A549 (cell line): ENCODE measurements at regions not wholly inside any gene's neighbourhood (a gene's known extent, or its start where the extent isn't known, plus 50 kb on each side); places are given as distances from the start of the nearest gene placed in this dataset.

ENCODE experiments used
- ATAC-seq, 2 experiments: fragments of 200-7000 bp in 1 of 2; fragments of >200 bp in 1 of 2; cut with Nextera tagmentation in 1 of 2; cut with Tn5 transposase in 1 of 2; 3 replicates each; pipeline versions ENCODE4 v1.8.0 to v1.9.1; 2018 to 2020; ENCODE audit warnings: mild to moderate bottlenecking in 1 of 2, moderate library complexity in 1 of 2
- CTCF ChIA-PET: fragments of 300-600 bp; sonication (Branson Sonifier 250); formaldehyde crosslinking; extraction: SDS; loops from one replicate; lab custom pipeline; 2021; ENCODE audit warnings: antibody characterized with exemption, inconsistent platforms; lab: Yijun Ruan, JAX
- POLR2A ChIA-PET: fragments of 350-600 bp; formaldehyde crosslinking; extraction: SDS; loops from one replicate; lab custom pipeline; 2021; ENCODE audit warnings: antibody characterized with exemption, inconsistent platforms; lab: Yijun Ruan, JAX
- DNase-seq, 2 experiments: peaks; one replicate each; pipeline versions ENCODE4 v3.0.0 to v3.0.0-alpha.2; 2011 to 2016; ENCODE audit warnings: low read depth in 1 of 2, low spot score in 1 of 2
- FAIRE-seq: peaks from 2 replicates; lab custom pipeline; 2011; peaks lifted over from hg19 to GRCh38; lab: Jason Lieb, UNC
- H3K27ac ChIP-seq, 2 experiments: fragments of >200 bp; sonication (Bioruptor Twin); formaldehyde crosslinking; 3 replicates each; pipeline ENCODE4 v1.5.1; 2016 to 2017
- H3K4me1 ChIP-seq: fragments of >200 bp; sonication (Bioruptor Twin); formaldehyde crosslinking; 3 replicates; pipeline ENCODE4 v1.6.1; 2016
- H3K4me2 ChIP-seq: fragments of >200 bp; sonication (Bioruptor Twin); formaldehyde crosslinking; 3 replicates; pipeline ENCODE4 v1.6.1; 2016
- H3K4me3 ChIP-seq: fragments of >200 bp; sonication (Bioruptor Twin); formaldehyde crosslinking; 3 replicates; pipeline ENCODE4 v1.5.1; 2016
- H3K9me3 ChIP-seq: fragments of >200 bp; sonication (Bioruptor Twin); formaldehyde crosslinking; 3 replicates; pipeline ENCODE4 v1.6.1; 2016
- ATOH8 ChIP-seq: fragments of 250-450 bp; sonication (Bioruptor Pico); IDR thresholded peaks from 2 replicates; pipeline ENCODE4 v1.5.0; 2020; ENCODE audit warnings: low read depth, mild to moderate bottlenecking, moderate library complexity
- BHLHE40 ChIP-seq: IDR thresholded peaks from 2 replicates; pipeline ENCODE4 v1.6.1; 2012; ENCODE audit warnings: low read depth, low read length, inconsistent platforms
- CBX2 ChIP-seq: fragments of 200-600 bp; sonication (generic); IDR thresholded peaks from 2 replicates; pipeline ENCODE4 v1.6.1; 2016; ENCODE audit warnings: low read depth, mild to moderate bottlenecking, borderline replicate concordance
- CBX8 ChIP-seq: fragments of 200-600 bp; sonication (generic); IDR thresholded peaks from 2 replicates; pipeline ENCODE4 v1.6.1; 2016
- CHD4 ChIP-seq: fragments of 200-600 bp; sonication (generic); IDR thresholded peaks from 2 replicates; pipeline ENCODE4 v1.6.1; 2016; ENCODE audit warnings: antibody characterized with exemption, mild to moderate bottlenecking, borderline replicate concordance
- ESRRA ChIP-seq: fragments of 150-350 bp; IDR thresholded peaks from 2 replicates; pipeline ENCODE4 v1.6.1; 2014; ENCODE audit warnings: mild to moderate bottlenecking, low read length, borderline replicate concordance
- FOSB ChIP-seq: fragments of 250-450 bp; sonication (Bioruptor Pico); IDR thresholded peaks from 2 replicates; pipeline ENCODE4 v1.5.0; 2020; ENCODE audit warnings: mild to moderate bottlenecking, moderate library complexity
- FOSL2 ChIP-seq, 2 experiments: fragments of 450-650 bp in 1 of 2; fragments of >200 bp in 1 of 2; sonication (Bioruptor Twin) in 1 of 2; formaldehyde crosslinking; IDR thresholded peaks; 2 replicates each; pipeline versions ENCODE4 v1.5.0 to v1.6.1; 2016 to 2020; ENCODE audit warnings: mild to moderate bottlenecking in 1 of 2, moderate library complexity in 1 of 2
- GATA3 ChIP-seq: IDR thresholded peaks from 2 replicates; pipeline ENCODE4 v1.6.1; 2012; ENCODE audit warnings: borderline replicate concordance
- HES2 ChIP-seq: fragments of >200 bp; sonication (Bioruptor Twin); formaldehyde crosslinking; IDR thresholded peaks from 2 replicates; pipeline ENCODE4 v1.6.1; 2016
- HMGXB4 ChIP-seq: fragments of 250-450 bp; sonication (Bioruptor Pico); IDR thresholded peaks from 2 replicates; pipeline ENCODE4 v1.5.0; 2021; ENCODE audit warnings: mild to moderate bottlenecking, moderate library complexity, borderline replicate concordance
- HOXA7 ChIP-seq: fragments of 250-450 bp; sonication (Bioruptor Pico); IDR thresholded peaks from 2 replicates; pipeline ENCODE4 v1.5.0; 2020; ENCODE audit warnings: mild to moderate bottlenecking, moderate library complexity
- HOXB5 ChIP-seq: fragments of 250-450 bp; sonication (Bioruptor Pico); IDR thresholded peaks from 2 replicates; pipeline ENCODE4 v1.5.0; 2020; ENCODE audit warnings: mild to moderate bottlenecking, moderate library complexity
- JUN ChIP-seq, 2 experiments: fragments of >200 bp; sonication (Bioruptor Twin); formaldehyde crosslinking; IDR thresholded peaks; 2 replicates in 1 of 2; 3 replicates in 1 of 2; pipeline ENCODE4 v1.6.1; 2016 to 2017
- MAFK ChIP-seq: fragments of 450-650 bp; IDR thresholded peaks from 2 replicates; pipeline ENCODE4 v1.6.1; 2014; ENCODE audit not compliant: partially characterized antibody
- NPAS2 ChIP-seq: fragments of 250-450 bp; sonication (Bioruptor Pico); IDR thresholded peaks from 2 replicates; pipeline ENCODE4 v1.8.0; 2022; ENCODE audit warnings: mild to moderate bottlenecking, moderate library complexity, borderline replicate concordance
- POLR2A ChIP-seq: IDR thresholded peaks from 2 replicates; pipeline ENCODE4 v1.6.1; 2012; ENCODE audit warnings: mild to moderate bottlenecking, low read length
- RARB ChIP-seq: fragments of 250-450 bp; sonication (Bioruptor Pico); IDR thresholded peaks from 2 replicates; pipeline ENCODE4 v1.8.0; 2021; ENCODE audit warnings: mild to moderate bottlenecking, moderate library complexity
- REST ChIP-seq: fragments of 200-600 bp; sonication (generic); IDR thresholded peaks from 2 replicates; pipeline ENCODE4 v1.6.1; 2016; ENCODE audit warnings: antibody characterized with exemption, mild to moderate bottlenecking, moderate library complexity
- RFX5 ChIP-seq: fragments of 450-650 bp; IDR thresholded peaks from 2 replicates; pipeline ENCODE4 v1.7.1; 2014; ENCODE audit warnings: antibody characterized with exemption, mild to moderate bottlenecking, moderate library complexity
- RNF2 ChIP-seq: fragments of 200-600 bp; sonication (generic); IDR thresholded peaks from 2 replicates; pipeline ENCODE4 v1.6.1; 2016; ENCODE audit warnings: low read depth, mild to moderate bottlenecking, antibody characterized with exemption, moderate library complexity, borderline replicate concordance
- SMC3 ChIP-seq: fragments of >200 bp; sonication (Bioruptor Twin); formaldehyde crosslinking; IDR thresholded peaks from 3 replicates; pipeline ENCODE4 v1.6.1; 2018; ENCODE audit warnings: inconsistent platforms
- USF2 ChIP-seq: fragments of 450-650 bp; IDR thresholded peaks from 2 replicates; pipeline ENCODE4 v1.6.1; 2014; ENCODE audit warnings: antibody characterized with exemption
- ZNF302 ChIP-seq: fragments of 250-450 bp; sonication (Bioruptor Pico); IDR thresholded peaks from 2 replicates; pipeline ENCODE4 v1.9.0; 2021; ENCODE audit warnings: inconsistent platforms, mild to moderate bottlenecking, moderate library complexity
- WGBS: methylation state at CpG from one replicate; pipeline ENCODE4 v1.1.6; 2017; ENCODE audit errors: missing lambda C conversion rate; 5-methylcytosine and 5-hydroxymethylcytosine counted together

- FAIRE-seq (no peak), DNase-seq (no peak), ATAC-seq (no peak)
- WGBS = 33% methylated on average over 4 of the region's 4 CpGs
- CTCF ChIA-PET = interaction anchor here (0.8 to 1.3 kb wide), 2 partner anchors 23 to 147 kb away, joined by 3 to 4 read pairs; no protein-coding TSS in a partner anchor
- Histone ChIP-seq H3K4me3 (no peak overlapping the region), H3K4me1 (no peaks in the 10 kb centered on the region), H3K27ac (no peak overlapping the region), H3K9me3 (no peaks in the 10 kb centered on the region), H3K4me2 (no peak overlapping the region)
- TF ChIP-seq FOSB (CRISPR knock-in tag) (no peak), RNF2 (no peak), ATOH8 (CRISPR knock-in tag) (no peak), BHLHE40 (no peak), HMGXB4 (no peak), GATA3 (no peak), HOXA7 (CRISPR knock-in tag) (no peak), JUN (IDR thresholded peaks at IDR 0.05) (no peak), RARB (no peak), RFX5 (no peak)
- POLR2A ChIA-PET = no interaction called here
Measured at GRCh38 chr11:32029721-32030120, 61.2 kb upstream of the RCN1 start.

- FAIRE-seq (no peak), DNase-seq (no peak)
- POLR2A ChIA-PET = no interaction called here
Measured at GRCh38 chr11:32028201-32028600, 62.7 kb upstream of the RCN1 start.

More at GRCh38 chr11:32028201-32028600, 62.7 kb upstream of the RCN1 start:
- ATAC-seq = no peak
- CTCF ChIA-PET = no interaction called here
- Histone ChIP-seq H3K4me1 (no peaks in the 10 kb centered on the region), H3K9me3 (no peaks in the 10 kb centered on the region), H3K27ac (no peak overlapping the region), H3K4me2 (no peak overlapping the region), H3K4me3 (no peak overlapping the region)
- WGBS = 28% methylated on average over 4 of the region's 4 CpGs
- TF ChIP-seq HOXB5 (CRISPR knock-in tag) (no peak), CHD4 (no peak), USF2 (no peak), HOXA7 (CRISPR knock-in tag) (no peak), CBX8 (no peak), FOSL2 (IDR thresholded peaks at IDR 0.05) (no peak), FOSL2 (CRISPR knock-in tag; IDR thresholded peaks at IDR 0.05) (no peak), ESRRA (no peak), SMC3 (no peak), POLR2A (no peak), MAFK (no peak), ZNF302 (no peak), CBX2 (no peak), NPAS2 (CRISPR knock-in tag) (no peak), REST (no peak), HES2 (no peak), FOSB (CRISPR knock-in tag) (no peak), JUN (IDR thresholded peaks at IDR 0.05) (no peak)
